Osteocyte (in vitro differentiated cells): ENCODE measurements at regions not wholly inside any gene's neighbourhood (a gene's known extent, or its start where the extent isn't known, plus 50 kb on each side); places are given as distances from the start of the nearest gene placed in this dataset.
"Not testable (repeated sequence)": the region's sequence is repeated elsewhere in the genome, so short reads cannot be mapped to it uniquely, and the experiment has no call there.

Experiments
- DNase-seq: peaks from one replicate; pipeline ENCODE4 v3.0.0; 2021; ENCODE audit warnings: mixed read lengths; ENCODE audit not compliant: unreplicated experiment; ENCODE audit errors: extremely low spot score
- H3K27ac Mint-ChIP-seq: one replicate; pipeline ENCODE4 v1.8.0; 2021; ENCODE audit warnings: mild to moderate bottlenecking, mixed read lengths; ENCODE audit not compliant: unreplicated experiment
- H3K27me3 Mint-ChIP-seq: one replicate; pipeline ENCODE4 v1.8.0; 2021; ENCODE audit warnings: mixed read lengths; ENCODE audit not compliant: unreplicated experiment
- H3K36me3 Mint-ChIP-seq: one replicate; pipeline ENCODE4 v1.8.0; 2021; ENCODE audit warnings: mixed read lengths; ENCODE audit not compliant: unreplicated experiment
- H3K4me1 Mint-ChIP-seq: one replicate; pipeline ENCODE4 v1.8.0; 2021; ENCODE audit warnings: mixed read lengths; ENCODE audit not compliant: unreplicated experiment
- H3K4me3 Mint-ChIP-seq: one replicate; pipeline ENCODE4 v1.8.0; 2021; ENCODE audit warnings: mild to moderate bottlenecking, moderate library complexity, mixed read lengths; ENCODE audit not compliant: unreplicated experiment
- H3K9me3 Mint-ChIP-seq: one replicate; pipeline ENCODE4 v1.8.0; 2021; ENCODE audit warnings: mixed read lengths; ENCODE audit not compliant: unreplicated experiment
- TF ChIP-seq, protein P1 (sequence below): fragments of 200-600 bp; sonication (generic); IDR thresholded peaks from 2 replicates; pipeline ENCODE4 v1.5.0; 2021; ENCODE audit warnings: antibody characterized with exemption, mild to moderate bottlenecking, moderate library complexity

DNA sequence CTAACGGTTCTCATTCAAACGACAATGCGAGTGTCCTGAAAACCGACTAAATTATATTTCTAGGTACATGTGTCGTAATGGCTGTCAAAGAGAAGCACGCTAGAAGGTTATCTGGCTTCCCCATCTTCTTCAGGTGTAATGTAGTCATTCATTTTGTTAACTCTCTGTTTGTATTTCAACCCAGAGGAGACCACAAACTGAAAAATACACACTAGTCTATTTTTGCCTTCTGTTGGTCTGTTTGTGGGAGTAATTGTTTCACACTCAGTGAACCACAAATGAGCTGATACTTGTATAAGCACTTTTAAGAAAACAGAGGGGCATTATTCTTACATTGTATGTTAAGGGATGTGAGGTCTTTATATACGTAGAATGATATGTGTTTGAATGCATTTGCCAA lies 305.9 kb downstream of the GATA3 start:
- H3K9me3 Mint-ChIP-seq, result peaks cover 17% of the 10 kb centered on the region

DNA sequence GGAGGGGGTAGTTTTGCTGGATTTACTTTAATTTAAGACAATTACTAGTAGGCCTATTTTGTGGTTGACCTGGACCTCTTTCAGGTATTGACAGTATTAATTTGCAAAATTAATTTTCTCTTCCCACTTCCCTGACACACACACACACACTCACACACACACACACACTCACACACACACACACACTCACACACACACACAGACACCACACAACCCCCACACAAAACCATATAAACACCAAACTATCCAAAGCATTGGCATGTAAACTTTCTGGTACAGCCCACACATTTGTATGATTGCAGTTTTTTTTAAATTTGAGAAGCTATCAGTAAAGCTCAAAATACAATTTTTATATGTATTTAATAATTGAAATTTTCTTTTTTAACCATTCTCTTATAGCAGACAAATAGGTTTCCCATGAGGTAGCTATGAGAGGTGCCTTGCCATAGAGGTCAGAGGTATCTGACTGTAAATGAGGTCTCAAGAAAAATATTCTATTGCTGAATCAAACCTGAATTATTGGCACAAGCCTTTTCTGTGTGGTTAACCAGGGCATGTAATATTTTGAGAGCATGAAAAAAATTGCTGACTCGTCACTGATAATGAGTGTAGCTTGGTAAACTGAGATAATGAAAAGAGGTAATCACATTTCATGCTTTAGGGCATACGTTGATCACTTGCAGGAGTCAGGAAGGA lies 306.5 kb downstream of the GATA3 start:
- H3K4me3 Mint-ChIP-seq, result no peak overlapping the region
- peaks cover 17% of the 10 kb centered on the region for H3K9me3 Mint-ChIP-seq
- no peak overlapping the region for H3K27ac Mint-ChIP-seq
- TF ChIP-seq, protein P1, sequence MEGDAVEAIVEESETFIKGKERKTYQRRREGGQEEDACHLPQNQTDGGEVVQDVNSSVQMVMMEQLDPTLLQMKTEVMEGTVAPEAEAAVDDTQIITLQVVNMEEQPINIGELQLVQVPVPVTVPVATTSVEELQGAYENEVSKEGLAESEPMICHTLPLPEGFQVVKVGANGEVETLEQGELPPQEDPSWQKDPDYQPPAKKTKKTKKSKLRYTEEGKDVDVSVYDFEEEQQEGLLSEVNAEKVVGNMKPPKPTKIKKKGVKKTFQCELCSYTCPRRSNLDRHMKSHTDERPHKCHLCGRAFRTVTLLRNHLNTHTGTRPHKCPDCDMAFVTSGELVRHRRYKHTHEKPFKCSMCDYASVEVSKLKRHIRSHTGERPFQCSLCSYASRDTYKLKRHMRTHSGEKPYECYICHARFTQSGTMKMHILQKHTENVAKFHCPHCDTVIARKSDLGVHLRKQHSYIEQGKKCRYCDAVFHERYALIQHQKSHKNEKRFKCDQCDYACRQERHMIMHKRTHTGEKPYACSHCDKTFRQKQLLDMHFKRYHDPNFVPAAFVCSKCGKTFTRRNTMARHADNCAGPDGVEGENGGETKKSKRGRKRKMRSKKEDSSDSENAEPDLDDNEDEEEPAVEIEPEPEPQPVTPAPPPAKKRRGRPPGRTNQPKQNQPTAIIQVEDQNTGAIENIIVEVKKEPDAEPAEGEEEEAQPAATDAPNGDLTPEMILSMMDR, result no peak
- no peaks in the 10 kb centered on the region for H3K27me3 Mint-ChIP-seq
- no peak for DNase-seq
- H3K4me1 Mint-ChIP-seq, result no peaks in the 10 kb centered on the region
- no peaks in the 10 kb centered on the region for H3K36me3 Mint-ChIP-seq

More for the DNA sequence above, 305.9 kb downstream of the GATA3 start:
- H3K27ac Mint-ChIP-seq, result no peak overlapping the region
- H3K27me3 Mint-ChIP-seq, result no peaks in the 10 kb centered on the region
- no peak overlapping the region for H3K4me3 Mint-ChIP-seq
- no peak for DNase-seq
- H3K36me3 Mint-ChIP-seq, result no peaks in the 10 kb centered on the region
- no peaks in the 10 kb centered on the region for H3K4me1 Mint-ChIP-seq
- TF ChIP-seq, protein P1, result no peak

DNA sequence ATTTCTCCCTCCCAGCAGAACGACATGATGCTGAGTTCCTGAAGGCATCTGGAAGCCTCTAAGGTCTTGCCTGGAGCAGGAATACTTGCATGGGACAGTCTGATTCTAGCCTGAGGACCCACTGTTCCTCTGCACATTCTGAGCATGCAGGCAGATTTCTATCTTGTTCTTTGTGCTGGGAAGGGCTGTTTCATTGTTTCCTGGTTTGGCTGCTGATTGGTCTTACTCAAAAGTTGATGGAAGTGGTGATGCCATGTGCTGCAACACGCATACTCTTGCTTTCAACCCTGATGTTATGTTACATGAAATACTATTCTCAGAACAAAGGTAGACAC lies 307.0 kb downstream of the GATA3 start:
- H3K27ac Mint-ChIP-seq, result no peak overlapping the region
- no peaks in the 10 kb centered on the region for H3K4me1 Mint-ChIP-seq
- H3K27me3 Mint-ChIP-seq, result no peaks in the 10 kb centered on the region
- no peak for DNase-seq
- H3K36me3 Mint-ChIP-seq, result no peaks in the 10 kb centered on the region
- H3K9me3 Mint-ChIP-seq, result peaks cover 18% of the 10 kb centered on the region
- TF ChIP-seq, protein P1, result no peak
- H3K4me3 Mint-ChIP-seq, result no peak overlapping the region

- TF ChIP-seq, protein P1, result no peak
- H3K27me3 Mint-ChIP-seq, result no peaks in the 10 kb centered on the region
- H3K9me3 Mint-ChIP-seq, result peaks cover 31% of the 10 kb centered on the region
- H3K36me3 Mint-ChIP-seq, result no peaks in the 10 kb centered on the region
- no peak overlapping the region for H3K27ac Mint-ChIP-seq
- no peaks in the 10 kb centered on the region for H3K4me1 Mint-ChIP-seq
- no peak for DNase-seq
- no peak overlapping the region for H3K4me3 Mint-ChIP-seq
Observed at GRCh38 chr10:8365935-8366911, 311.7 kb downstream of the GATA3 start.

GRCh38 chr10:8367672-8368411 lies 313.4 kb downstream of the GATA3 start:
- H3K4me1 Mint-ChIP-seq, H3K4me3 Mint-ChIP-seq, DNase-seq: not testable (repeated sequence)

More at GRCh38 chr10:8367672-8368411, 313.4 kb downstream of the GATA3 start:
- H3K9me3 Mint-ChIP-seq, result peaks cover 36% of the 10 kb centered on the region
- H3K27ac Mint-ChIP-seq, H3K36me3 Mint-ChIP-seq, H3K27me3 Mint-ChIP-seq: not testable (repeated sequence)
